Activated CD8-positive, alpha-beta memory T cell treated with anti-CD3 and anti-CD28 coated beads, Interleukin-2, amount 10 ng/mL, durations not matched to agents 7 days and 5 days (primary cell): ENCODE measurements at regions not wholly inside any gene's neighbourhood (a gene's known extent, or its start where the extent isn't known, plus 50 kb on each side); places are given as distances from the start of the nearest gene placed in this dataset.

Experiments
- ATAC-seq: fragments of 150-1000 bp; cut with Tn5 transposase; one replicate; pipeline ENCODE4 v1.10.0; 2021; ENCODE audit warnings: moderate library complexity
- CTCF ChIA-PET: fragments of 350-600 bp; sonication (Branson Sonifier 250); formaldehyde crosslinking; loops from one replicate; lab custom pipeline; 2021; ENCODE audit warnings: antibody characterized with exemption; lab: Charles Lee
- DNase-seq: peaks from one replicate; pipeline ENCODE4 v3.0.0-alpha.2; 2020
- H3K27ac Mint-ChIP-seq: one replicate; pipeline ENCODE4 v1.8.0; 2021; ENCODE audit warnings: mild to moderate bottlenecking, mixed read lengths
- H3K27me3 Mint-ChIP-seq: one replicate; pipeline ENCODE4 v1.8.0; 2021; ENCODE audit warnings: mixed read lengths
- H3K36me3 Mint-ChIP-seq: one replicate; pipeline ENCODE4 v1.8.0; 2021; ENCODE audit warnings: mild to moderate bottlenecking, mixed read lengths
- H3K4me1 Mint-ChIP-seq: one replicate; pipeline ENCODE4 v1.8.0; 2021; ENCODE audit warnings: mixed read lengths
- H3K4me3 Mint-ChIP-seq: one replicate; pipeline ENCODE4 v1.8.0; 2021; ENCODE audit warnings: mild to moderate bottlenecking, moderate library complexity, mixed read lengths
- H3K9me3 Mint-ChIP-seq: one replicate; pipeline ENCODE4 v1.8.0; 2022; ENCODE audit warnings: low read depth, mixed read lengths

DNA sequence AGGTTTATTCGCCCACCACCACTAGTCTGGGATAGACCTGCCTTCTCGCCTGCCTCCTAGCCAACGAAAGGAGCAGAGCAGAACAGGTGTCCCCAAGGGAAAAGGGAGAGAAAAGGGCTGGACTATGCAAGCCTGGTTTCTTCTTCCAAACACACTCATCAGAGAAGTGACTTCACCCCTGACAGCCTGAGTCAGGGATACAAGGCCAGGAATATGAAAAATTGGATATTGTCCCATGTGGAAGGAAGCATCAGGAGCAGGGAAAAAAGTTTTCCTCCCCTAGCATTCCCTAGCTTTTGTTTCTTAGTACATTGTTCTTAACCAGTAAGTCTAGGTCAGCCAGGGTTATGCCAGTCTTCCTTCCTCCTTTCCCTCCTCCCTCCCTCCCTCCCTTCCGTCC is 56.9 kb upstream of the TNRC6B start:
- Mint-ChIP-seq H3K4me3 (no peak overlapping the region), H3K36me3 (peaks cover 13% of the 10 kb centered on the region), H3K9me3 (no peaks in the 10 kb centered on the region), H3K4me1 (peaks cover 44% of the 10 kb centered on the region), H3K27ac (no peak overlapping the region), H3K27me3 (no peaks in the 10 kb centered on the region)
- ATAC-seq (no peak), DNase-seq (no peak)
- CTCF ChIA-PET, result no interaction called here

DNA sequence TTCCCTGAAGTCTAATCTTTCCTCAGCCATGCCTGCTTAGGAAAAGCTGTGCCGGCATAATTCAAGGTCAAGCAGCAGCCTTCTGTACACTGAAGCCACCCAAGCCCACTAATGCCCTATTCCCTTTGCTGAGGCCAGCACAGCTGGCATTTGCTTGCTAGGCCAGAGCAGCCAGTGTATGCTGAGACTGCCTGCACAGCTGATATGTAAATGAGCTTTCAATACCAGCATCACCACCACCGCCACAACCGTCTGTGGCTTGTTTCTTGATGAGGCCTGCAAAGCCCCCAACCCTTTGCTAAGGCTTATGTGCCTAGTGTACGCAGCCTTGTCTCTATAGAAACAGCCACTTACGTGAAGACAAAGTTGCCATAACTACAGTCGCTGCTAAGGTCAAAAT is 56.3 kb upstream of the TNRC6B start:
- H3K4me3 Mint-ChIP-seq, result no peak overlapping the region
- H3K4me1 Mint-ChIP-seq, result peaks cover 38% of the 10 kb centered on the region
- H3K9me3 Mint-ChIP-seq, result no peaks in the 10 kb centered on the region
- peak; percentile 57 for ATAC-seq
- H3K36me3 Mint-ChIP-seq, result peaks cover 12% of the 10 kb centered on the region
- peak overlapping the region; percentile 29 for H3K27ac Mint-ChIP-seq
- H3K27me3 Mint-ChIP-seq, result no peaks in the 10 kb centered on the region
- CTCF ChIA-PET, result interaction anchor here (0.9 kb wide), 1 partner anchor 13 kb away, joined by 4 read pairs; no protein-coding TSS in a partner anchor
- DNase-seq, result peak; percentile 58

DNA sequence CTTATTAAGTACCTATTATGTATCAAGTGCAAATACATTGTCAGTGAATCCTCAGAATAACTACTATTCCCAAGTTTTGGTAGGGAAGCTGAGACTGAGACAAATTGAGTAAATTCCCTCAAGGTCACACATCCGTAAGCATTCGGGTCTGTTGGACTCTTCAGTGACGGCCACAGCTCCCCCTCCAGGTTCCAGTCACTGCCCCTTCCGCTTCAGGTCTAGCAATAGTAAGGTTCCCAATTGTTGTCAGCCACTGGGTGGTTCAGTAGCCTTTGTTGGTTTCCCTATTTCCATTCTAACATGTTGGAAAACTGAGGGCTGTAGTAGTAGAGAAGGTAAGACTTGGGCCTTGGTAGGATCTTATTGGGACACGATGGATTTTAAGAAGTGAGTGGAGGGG is 54.9 kb upstream of the TNRC6B start:
- ATAC-seq (no peak), DNase-seq (no peak)
- peaks cover 33% of the 10 kb centered on the region for H3K4me1 Mint-ChIP-seq
- H3K36me3 Mint-ChIP-seq, result peaks cover 13% of the 10 kb centered on the region
- CTCF ChIA-PET, result interaction anchor here (1.4 kb wide), 1 partner anchor 28 kb away, joined by 4 read pairs; no protein-coding TSS in a partner anchor
- no peak overlapping the region for H3K27ac Mint-ChIP-seq
- H3K27me3 Mint-ChIP-seq, result no peaks in the 10 kb centered on the region
- H3K4me3 Mint-ChIP-seq, result no peak overlapping the region
- H3K9me3 Mint-ChIP-seq, result no peaks in the 10 kb centered on the region

DNA sequence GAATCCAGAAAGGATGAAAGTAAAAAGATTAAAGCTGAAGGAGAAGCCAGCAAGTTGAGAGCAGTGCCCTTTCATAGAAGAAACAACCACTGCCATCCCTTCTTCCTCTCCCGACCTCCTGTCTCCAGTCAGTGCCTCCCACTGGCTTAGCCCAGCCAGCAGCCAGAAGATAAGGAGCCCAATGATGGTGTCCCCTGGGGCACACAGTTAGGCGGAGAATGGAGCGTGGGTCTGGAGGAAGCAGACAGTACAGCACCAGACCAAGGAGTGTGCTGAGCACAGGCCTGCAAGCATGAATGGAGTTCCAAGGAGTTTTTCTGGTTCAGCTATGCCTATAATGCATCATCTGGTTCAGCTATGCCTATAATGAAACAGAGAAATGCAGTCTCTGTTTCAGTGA is 54.3 kb upstream of the TNRC6B start:
- DNase-seq (no peak), ATAC-seq (no peak)
- Mint-ChIP-seq H3K27ac (no peak overlapping the region), H3K4me1 (peaks cover 37% of the 10 kb centered on the region), H3K36me3 (peaks cover 14% of the 10 kb centered on the region), H3K9me3 (no peaks in the 10 kb centered on the region), H3K27me3 (no peaks in the 10 kb centered on the region), H3K4me3 (no peak overlapping the region)
- CTCF ChIA-PET, result interaction anchor here (1.0 to 1.4 kb wide), 2 partner anchors 13 to 29 kb away, joined by 3 to 4 read pairs; no protein-coding TSS in a partner anchor
